Fibroblast of mammary gland (primary cell): ENCODE measurements at regions not wholly inside any gene's neighbourhood (a gene's known extent, or its start where the extent isn't known, plus 50 kb on each side); places are given as distances from the start of the nearest gene placed in this dataset.
A peak's percentile ranks its signal among the peaks of the same experiment; 100 is the strongest.
"Not testable (repeated sequence)": the region's sequence is repeated elsewhere in the genome, so short reads cannot be mapped to it uniquely, and the experiment has no call there.

ENCODE experiments used
- DNase-seq: peaks from one replicate; pipeline ENCODE4 v3.0.0-alpha.2; 2010; ENCODE audit warnings: low read depth
- H3K4me3 ChIP-seq: 2 replicates; pipeline ENCODE4 v1.5.1; 2011; ENCODE audit warnings: low read depth, mild to moderate bottlenecking, low read length, moderate library complexity; ENCODE audit not compliant: control insufficient read depth
- TF ChIP-seq, protein P1 (sequence below): conservative IDR thresholded peaks from 2 replicates; pipeline ENCODE4 v1.5.1; 2011; ENCODE audit warnings: low read depth, low read length, inconsistent platforms; ENCODE audit not compliant: control insufficient read depth, insufficient read depth

DNA sequence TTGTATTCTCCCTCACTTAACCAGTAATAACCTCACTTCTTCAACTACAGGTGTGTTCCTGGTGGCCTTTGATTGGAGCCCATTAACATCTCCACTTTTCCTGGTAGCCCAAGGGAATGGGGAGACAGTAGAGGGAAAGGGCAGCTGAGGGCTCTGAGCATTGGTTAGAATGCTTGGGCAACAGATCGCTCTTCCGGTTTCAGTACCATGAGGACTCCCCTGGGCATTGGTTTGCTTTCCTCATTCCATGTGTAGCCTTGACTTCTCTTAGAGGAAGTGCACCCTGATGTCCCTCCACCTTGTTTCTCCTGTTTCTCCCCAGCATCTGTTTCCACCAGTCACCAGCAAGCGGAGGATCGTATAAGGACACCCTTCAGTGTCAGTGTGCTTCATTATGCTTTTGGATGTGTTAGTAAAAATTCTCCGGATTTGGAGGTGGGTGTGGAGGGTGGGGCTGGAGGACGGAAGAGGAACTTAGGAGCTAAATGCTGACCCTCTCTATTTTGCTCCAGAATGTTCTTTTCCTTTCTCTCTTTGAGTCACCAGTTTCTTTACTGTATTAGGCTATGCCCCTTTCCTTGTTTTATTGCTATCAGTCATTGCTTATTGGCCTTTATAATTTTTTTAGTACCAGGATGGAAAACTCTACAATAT is 50.6 kb upstream of the ZNG1B start:
- not testable (repeated sequence) for H3K4me3 ChIP-seq, DNase-seq

DNA sequence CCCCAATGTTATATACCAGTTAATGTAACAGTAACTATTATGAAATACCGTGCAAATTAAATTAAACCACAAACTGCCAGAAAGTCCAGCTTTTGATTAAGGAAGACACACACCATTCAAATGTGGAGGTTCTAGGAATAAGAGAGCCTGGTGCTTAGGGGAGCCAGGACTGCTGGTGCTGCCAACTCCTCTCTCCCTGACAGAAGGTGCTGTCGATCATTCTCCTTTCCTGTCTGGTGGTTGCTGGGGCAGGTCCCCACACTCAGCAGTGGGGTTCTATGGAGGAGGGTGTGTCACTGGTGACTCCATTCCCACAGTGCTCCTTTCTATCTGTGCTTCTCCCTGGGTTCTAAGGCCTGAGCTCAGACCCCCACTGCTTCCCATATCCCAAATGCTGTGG is 57.9 kb upstream of the ZNG1B start:
- DNase-seq, H3K4me3 ChIP-seq: not testable (repeated sequence)

DNA sequence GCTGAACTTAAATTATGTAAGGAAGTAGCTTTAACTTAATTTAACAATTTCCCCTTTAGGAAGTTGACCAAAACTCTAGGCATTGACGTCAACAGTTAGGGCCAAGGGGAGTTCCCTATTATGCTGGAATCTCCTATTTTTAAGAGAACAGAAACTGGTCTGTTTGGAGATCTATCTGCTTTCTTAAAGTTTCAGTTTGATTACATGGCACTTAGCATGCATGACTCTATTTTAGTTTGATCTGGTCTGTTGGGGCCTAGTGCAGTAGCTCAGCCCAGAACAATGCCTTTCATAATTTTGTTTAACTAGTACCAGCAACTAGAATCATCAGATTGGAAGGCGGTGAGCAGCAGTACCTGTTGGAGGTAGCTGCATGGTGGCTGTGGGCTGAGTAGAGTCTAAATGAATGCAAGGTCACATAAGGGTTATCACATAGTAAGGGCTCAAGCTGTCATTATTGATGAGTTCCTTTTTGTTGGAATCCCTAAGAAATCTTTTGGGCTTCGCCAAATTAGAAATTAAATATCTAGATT is 60.5 kb upstream of the ZNG1B start:
- TF ChIP-seq, protein P1, sequence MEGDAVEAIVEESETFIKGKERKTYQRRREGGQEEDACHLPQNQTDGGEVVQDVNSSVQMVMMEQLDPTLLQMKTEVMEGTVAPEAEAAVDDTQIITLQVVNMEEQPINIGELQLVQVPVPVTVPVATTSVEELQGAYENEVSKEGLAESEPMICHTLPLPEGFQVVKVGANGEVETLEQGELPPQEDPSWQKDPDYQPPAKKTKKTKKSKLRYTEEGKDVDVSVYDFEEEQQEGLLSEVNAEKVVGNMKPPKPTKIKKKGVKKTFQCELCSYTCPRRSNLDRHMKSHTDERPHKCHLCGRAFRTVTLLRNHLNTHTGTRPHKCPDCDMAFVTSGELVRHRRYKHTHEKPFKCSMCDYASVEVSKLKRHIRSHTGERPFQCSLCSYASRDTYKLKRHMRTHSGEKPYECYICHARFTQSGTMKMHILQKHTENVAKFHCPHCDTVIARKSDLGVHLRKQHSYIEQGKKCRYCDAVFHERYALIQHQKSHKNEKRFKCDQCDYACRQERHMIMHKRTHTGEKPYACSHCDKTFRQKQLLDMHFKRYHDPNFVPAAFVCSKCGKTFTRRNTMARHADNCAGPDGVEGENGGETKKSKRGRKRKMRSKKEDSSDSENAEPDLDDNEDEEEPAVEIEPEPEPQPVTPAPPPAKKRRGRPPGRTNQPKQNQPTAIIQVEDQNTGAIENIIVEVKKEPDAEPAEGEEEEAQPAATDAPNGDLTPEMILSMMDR = no peak
- DNase-seq = no peak
- H3K4me3 ChIP-seq = no peak overlapping the region

DNA sequence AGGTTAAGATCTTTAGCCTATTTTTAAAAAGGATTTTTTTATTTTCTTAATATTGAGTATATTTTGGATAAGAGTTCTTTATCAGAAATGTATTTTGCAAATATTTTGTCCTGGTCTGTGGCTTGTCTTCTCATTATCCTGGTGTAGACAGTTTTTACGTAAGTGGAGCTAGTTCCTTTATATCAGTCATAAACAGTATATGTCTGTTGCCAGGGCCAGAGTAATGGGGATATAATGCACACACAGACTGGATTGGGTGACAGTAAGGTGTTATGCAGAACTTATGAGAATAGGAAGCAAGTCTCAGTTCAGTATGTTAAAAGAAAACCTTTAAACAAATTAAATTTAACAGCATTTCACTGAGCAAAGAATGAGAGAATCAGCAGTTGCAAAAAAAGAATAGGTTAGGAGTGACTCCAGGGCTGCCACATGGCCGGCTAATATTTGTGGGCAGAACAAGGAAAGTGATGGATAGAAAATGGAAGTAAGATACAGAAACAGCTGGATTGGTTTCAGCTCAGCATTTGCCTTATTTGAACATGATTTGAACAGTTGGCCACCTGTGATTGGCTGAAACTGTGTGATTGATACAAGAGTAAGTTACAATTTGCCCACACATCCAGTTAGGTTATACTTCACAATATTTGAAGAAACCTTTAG is 61.1 kb upstream of the ZNG1B start:
- H3K4me3 ChIP-seq = no peak overlapping the region
- no peak for DNase-seq
- TF ChIP-seq, protein P1 = no peak

DNA sequence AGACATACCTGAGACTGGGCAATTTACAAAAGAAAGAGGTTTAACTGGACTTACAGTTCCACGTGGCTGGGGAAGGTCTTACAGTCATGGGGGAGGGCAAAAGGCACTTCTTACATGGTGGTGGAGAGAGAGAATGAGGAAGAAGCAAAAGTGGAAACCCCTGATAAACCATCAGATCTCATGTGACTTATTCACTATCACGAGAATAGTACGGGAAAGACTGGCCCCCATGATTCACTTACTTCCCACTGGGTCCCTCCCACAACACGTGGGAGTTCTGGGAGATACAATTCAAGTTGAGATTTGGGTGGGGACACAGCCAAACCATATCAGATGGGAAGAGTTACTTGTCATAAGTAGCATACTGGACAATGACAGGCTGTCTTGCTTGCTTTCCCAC is 62.6 kb upstream of the ZNG1B start:
- H3K4me3 ChIP-seq, DNase-seq: not testable (repeated sequence)

DNA sequence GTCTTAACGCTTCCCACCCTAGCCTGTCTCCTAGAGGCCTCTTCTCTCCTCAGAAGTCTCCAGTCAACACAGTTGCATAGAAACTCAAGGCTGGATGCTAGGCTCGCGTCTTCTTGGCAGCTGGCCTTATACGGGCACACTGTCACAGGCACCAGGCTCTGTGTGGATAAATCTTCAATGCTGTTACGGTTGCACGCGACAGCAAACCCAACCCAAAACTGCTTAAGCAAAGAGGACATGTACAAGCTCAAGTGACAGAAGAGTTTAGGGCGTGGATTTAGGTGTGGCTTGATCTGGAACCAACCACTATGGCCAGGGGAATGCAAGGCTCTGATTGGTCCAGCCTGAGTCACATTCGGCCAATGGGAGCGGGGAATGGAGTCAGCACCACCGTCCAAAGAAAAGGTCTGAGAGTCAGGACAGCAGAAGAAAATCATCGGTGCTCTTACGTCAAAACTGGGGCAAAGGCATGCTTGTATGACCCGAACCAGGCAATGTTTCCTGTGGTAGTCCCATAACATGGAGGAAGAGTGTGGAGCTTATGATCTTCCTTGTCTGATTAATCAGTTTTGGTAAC is 65.1 kb upstream of the ZNG1B start:
- peak; percentile 16 for DNase-seq
- H3K4me3 ChIP-seq = not testable (repeated sequence)

DNA sequence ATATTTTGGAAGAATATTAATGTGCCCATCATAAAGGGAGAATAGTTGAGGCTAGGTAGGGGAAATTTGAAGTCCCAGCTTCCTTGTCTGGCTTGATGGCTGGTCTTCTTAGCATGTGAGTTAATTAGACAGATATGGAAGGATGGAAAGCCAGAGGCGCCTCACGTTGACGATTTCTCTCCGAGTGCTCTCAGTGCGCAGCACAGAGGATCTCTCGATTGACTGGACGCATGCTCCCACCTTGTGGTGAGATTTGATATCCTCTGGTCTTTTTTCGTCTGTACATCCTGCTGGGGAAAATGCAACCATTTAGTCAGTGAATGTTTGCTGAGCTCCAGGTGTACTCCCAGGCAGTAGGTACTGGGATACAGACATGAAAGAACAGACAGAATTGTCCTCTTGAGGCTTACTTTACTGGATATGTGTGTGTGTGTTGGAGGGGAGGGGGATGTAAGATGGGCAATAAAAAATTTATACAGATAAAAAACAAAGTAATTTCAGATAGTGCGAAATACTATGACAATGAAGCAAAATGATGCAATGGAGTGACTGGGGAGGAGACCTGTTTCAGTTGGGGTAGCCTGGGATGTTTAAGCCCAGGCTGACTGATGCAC is 66.9 kb upstream of the ZNG1B start:
- H3K4me3 ChIP-seq = no peak overlapping the region
- TF ChIP-seq, protein P1 = peak; percentile 62
- DNase-seq = peak; percentile 76

DNA sequence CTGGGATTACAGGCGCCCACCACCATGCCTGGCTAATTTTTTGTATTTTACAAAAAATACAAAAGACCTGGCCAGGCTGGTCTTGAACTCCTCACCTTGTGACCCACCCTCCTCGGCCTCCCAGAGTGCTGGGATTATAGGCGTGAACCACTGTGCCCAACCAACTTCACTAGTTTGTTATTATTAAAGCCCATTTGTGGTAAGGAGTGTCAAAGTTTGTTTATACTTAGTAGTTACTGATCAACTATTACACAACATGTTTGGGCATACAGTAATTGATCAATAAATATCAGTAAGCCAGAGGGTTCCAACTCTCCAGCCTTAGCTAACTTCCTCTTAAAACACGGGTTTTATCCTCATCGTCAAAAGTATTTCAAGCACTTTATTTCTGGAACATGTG is 67.5 kb upstream of the ZNG1B start:
- no peak overlapping the region for H3K4me3 ChIP-seq
- TF ChIP-seq, protein P1 = no peak
- no peak for DNase-seq

DNA sequence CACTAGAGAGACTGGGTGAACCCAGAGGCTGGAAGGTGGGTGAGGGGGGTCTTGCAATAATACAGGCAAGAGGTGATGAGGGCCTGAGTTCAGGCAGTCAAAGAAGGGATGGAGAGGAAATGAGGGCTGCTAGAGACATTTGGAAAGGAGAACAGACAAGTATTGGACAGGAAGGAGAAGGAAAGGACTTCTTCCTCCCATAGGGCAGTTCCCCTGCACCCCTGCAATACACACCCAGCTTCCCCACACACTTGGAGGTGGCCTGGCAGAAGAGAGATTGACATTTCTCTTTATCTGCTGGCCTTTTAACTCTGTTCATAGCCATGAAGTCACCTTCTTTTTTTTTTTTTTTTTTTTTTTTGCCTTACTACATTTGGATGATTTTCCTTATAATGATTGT is 68.9 kb upstream of the ZNG1B start:
- not testable (repeated sequence) for H3K4me3 ChIP-seq, DNase-seq

DNA sequence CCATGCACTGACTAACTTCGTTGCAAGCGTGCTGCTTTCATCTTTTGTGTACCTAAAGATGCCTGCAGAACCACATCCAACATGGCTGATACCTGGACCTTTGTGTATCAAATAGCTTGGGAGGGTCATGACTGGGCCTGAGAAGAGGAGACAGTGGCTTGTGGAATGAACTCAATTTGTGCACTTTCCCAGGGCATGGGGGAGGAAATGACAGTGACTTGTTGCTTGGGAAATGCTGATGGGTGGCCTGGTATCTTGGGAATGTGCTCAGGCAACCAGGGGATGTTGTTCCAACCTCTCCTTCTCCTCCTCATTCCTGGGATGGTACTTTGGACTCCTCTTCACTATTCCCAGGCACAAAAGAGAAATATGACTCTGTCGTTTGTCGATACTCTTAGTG is 70.7 kb upstream of the ZNG1B start:
- not testable (repeated sequence) for DNase-seq, H3K4me3 ChIP-seq

DNA sequence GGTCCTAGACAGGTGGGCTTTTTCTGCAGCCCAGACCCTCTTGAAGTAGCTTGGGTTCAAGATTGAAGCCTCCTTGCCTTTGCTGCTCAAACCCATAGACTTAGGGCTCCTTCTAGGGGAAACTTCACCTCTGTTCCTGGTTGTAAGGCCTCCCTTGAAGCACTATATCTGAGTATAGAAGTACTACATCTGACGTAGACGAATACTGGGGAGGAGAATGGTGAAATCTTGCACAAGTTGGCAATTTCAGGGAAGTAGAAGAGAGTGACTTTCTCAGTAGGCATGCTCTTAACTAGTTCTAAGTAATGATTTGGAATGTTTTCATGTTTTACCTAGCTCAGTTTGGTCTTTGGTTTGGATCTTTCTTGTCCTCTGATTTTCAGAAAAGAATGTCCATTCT is 71.7 kb upstream of the ZNG1B start:
- not testable (repeated sequence) for DNase-seq, H3K4me3 ChIP-seq

DNA sequence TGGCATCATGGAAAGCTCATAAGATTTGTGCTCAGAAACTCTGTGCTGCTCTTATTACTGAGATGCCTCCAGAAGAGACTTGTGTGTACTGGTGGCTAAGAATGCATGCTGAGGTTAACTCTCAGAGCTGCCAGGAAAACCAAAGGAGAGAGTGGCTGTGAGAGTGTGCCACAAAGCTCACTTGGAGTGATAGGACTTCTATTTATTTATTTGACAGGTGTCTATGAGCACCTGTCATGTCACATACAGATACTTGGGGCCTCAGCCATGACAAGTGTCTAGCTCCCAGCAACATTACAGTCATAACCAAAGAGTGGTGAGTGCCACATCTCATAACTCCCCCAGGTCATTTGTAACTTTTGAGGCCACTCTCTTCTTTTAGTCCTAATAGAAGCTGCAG is 72.2 kb upstream of the ZNG1B start:
- not testable (repeated sequence) for DNase-seq, H3K4me3 ChIP-seq
